GM19452 (cell line): ENCODE measurements at regions not wholly inside any gene's neighbourhood (a gene's known extent, or its start where the extent isn't known, plus 50 kb on each side); places are given as distances from the start of the nearest gene placed in this dataset.
"Not testable (repeated sequence)": the region's sequence is repeated elsewhere in the genome, so short reads cannot be mapped to it uniquely, and the experiment has no call there.

ENCODE experiments used
- ATAC-seq: cut with Tn5 transposase; IDR thresholded peaks from one replicate; pipeline ENCODE4 v1.9.1; 2021; ENCODE audit not compliant: unreplicated experiment

DNA sequence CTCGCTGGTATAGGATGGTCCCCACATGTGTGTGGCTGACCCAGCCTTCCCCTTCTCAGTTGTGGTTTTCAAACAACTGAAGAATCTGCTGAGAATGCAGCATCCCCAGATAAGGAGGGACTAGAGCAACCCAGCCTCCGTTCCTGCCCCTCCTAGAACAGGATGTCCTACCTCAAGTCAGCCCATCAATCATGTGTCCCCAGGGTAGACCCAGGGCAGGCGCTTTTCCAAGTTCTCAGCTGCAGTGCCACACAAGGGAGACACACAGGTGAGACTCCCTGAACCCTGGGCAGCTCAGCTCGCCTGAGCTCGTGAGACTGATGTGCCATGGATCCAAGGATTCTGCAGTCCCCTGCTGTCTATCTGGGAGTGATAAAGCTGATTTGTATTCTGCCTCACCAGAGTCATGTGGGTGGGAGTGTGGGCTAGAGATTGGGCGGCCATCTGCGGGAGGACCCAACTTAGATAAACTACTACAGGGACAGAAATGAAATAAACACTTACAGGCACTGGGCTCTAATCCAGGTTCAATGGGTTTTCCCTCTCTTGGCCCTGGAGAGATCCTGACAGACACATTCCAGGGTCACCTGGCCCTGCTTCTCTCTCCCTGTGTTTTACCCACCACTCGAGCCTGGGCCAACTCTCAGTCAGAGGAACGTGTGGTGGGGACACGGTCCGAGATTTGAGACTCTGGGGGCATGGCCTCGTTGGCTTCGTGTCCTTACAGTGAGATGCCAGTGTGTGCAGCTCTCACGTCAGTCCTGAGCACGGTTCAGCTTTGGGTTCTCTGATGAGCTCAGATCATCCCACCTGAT lies 303.5 kb upstream of the SFSWAP start:
- no peak for ATAC-seq

DNA sequence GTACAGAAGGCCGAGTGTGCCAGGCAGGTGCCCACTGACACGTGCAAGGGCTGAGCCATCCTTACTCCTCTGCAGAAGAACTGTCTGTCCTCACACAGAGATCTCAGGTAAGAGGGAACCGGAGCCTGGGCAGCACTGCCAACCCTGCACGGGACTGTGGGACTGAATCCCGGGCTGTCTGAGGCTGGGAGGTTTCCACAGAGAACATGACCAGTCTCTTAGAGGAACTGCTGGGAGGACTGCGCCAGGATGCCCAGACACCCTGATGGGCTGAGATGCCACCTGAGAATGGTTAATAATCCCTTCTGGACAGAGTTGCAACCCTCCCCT lies 302.9 kb upstream of the SFSWAP start:
- ATAC-seq = no peak

DNA sequence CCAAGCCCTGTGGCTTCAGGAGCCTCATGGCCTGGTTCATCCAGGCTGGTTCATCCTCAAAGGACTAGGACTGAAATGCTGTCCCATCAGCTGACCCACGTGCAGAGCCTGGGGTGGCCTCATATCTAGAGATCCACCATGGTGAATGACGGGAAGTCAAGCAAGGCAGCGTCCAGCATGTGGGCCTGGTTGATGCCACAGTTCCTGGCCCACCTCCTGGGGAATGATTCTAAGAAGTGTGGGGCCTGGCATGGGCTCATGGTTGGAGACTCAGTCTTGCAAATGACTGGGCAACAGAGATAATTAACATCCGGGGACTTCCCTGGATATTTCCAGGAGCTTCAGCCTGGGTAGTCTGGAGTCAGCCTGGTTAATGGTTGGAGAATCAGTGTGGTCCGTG lies 302.4 kb upstream of the SFSWAP start:
- no peak for ATAC-seq

DNA sequence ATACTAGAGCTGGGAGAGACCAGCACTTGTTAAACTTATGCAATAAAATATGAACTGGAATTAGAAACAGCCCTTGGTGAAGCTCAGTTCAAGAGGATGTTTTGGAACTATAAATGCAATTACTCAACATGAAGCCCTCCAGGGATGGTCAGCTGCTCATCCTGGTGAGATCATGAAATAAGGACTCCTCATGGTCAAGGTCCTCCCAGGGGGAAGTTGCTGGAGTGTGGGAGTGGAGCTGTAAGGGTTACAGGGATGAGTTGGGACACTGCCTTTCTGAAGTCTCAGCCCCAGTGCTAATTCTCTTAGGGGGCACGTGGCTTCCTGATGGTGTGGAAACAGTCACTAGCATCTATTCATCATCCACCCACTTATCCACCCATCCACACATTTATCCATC lies 301.7 kb upstream of the SFSWAP start:
- ATAC-seq = no peak

DNA sequence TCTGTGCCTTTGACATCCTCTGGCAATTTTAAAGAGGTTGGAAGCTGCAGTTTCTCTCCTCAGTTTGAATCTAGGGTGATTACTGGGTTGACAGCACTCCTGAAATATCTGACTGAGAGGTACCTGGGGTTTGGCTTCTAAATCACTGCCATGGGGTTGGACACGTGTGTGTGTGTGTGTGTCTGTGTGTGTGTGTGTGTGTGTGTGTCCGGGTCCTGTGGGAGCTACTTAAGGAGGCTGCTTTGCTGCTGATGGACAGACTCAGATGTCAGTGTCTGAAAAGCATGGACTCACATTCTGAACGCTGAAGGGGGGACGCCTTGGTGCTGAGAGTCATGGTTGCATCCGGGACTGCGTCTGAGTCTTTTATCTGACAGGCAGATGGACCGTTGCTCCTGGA lies 299.1 kb upstream of the SFSWAP start:
- not testable (repeated sequence) for ATAC-seq

DNA sequence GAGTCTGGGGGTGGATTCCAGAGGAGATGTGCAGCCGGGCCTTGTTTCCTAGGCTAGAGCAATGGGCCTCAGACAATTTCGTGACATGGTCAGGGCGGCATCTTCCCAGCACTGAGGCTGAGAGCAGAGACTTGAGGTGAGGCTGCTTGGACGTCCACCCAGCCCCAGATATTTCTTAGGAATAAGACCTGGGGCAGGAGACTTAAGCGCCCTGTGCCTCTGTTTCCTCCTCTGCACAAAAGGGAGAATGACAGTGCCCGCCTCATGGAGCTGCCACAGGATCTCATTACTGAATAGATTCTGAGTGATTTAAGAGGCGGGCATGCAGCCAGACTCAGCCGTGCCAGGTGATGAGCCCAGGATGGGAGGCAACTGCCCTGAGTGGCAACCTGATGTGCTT lies 297.9 kb upstream of the SFSWAP start:
- no peak for ATAC-seq

DNA sequence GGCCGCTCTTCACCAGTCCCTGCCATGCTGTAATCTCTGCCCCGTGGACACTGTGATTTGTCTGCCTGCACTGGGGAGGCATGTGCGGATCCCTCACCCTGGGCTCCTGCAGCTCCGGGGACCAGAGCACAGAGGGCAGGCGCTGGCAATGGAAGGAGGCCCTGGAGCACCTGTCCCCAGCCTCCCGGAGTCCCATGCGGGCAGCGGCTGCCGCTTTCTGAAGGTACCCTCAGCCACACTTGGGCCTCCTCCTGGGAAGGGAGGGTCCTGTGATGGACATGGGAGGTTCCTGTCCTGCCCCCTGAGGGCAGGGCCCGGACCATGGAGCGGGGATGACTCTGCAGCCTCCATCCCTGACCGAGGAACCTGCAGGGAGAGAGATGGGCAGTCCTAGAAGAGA lies 297.4 kb upstream of the SFSWAP start:
- ATAC-seq = no peak

DNA sequence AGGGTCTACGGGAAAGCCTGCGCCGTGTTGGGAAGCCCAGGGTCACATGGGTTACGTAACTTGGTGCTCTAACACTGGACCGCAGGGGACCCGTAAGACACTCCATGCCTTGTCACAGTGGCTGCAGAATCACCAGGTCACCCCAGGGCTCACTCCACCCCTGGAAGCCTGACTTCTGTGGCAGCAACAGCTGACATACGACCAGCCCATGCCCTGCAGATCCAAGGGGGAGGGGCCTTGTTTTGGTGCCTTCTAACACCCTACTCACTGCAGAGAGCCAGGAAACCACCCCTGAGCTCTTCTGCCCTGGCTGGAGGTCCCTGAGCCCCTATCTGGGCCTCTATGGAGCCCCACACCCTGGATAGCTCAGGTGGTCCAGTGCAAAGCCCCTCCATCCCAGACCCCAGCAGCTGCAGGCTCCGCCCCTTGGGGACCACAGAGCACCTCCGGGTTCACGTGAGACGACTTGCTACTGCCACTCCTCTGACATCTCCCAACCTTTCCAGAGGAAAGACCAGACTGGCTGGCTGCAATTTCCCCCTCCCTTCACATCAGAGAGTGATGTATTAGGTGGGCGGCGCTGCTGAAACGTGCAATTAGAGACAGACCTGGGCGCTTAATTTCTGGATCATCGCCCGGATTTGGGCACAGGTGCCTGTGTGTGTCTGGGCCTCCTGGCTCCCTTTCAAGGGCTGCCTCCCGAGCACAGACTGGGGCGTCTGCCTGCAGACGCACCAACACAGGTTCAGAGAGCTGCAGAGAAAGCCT lies 296.6 kb upstream of the SFSWAP start:
- not testable (repeated sequence) for ATAC-seq

DNA sequence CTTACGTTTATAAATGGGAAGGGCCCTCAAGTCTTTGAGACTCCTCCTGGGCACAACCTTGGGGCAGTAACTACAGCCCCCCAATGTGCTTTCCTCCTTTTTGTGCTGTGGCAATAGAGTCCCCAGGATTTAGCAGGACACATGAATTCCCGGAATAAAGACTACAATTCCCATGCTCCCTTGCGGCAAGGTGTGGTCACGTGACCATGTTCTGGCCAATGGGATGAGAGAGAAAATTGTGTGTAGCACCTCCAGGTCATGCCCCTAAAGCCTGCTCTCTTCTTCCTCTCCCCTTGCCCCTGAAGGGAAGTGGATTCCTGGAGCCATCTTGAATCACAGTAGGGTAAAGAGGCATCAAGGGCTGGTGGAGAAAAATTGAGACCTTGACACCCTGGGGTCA lies 295.1 kb upstream of the SFSWAP start:
- ATAC-seq = no peak

DNA sequence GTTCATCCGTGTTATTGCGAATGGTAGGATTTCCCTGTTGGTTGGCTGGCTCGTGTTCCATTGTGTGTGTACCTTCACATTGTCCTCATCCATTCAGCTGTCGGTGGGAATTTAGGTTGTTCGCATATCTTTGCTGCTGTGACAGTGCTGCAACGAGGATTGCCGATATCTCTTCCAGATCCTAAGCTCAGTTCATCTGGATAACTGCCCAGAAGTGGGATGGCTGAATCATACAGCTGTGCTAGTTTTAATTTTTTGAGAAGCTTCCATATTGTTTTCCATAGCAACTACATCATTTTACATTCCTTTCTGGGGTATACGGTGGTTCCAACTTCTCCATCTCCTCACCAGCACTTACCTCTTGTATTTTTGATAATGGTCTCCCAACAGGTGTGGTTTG lies 292.8 kb upstream of the SFSWAP start:
- ATAC-seq = no peak

DNA sequence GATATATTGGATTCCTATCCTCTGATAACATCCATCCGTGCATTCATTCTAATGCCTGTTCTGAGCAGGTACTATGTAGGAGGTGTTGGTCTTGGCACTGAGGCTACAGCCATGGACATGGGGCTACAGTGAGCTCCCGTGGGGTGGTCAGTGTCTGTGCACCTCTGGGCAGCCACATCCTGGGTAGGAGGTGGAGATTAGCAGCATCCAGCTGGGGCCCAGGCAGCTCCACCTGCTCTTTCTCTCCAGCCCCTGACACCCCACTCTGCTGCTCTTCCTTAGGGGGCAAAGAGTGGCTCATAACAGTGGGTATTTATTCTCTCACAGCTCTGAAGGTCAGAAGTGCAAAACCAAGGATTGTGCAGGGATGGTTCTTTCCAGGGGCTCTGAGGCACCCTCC lies 292.0 kb upstream of the SFSWAP start:
- no peak for ATAC-seq

DNA sequence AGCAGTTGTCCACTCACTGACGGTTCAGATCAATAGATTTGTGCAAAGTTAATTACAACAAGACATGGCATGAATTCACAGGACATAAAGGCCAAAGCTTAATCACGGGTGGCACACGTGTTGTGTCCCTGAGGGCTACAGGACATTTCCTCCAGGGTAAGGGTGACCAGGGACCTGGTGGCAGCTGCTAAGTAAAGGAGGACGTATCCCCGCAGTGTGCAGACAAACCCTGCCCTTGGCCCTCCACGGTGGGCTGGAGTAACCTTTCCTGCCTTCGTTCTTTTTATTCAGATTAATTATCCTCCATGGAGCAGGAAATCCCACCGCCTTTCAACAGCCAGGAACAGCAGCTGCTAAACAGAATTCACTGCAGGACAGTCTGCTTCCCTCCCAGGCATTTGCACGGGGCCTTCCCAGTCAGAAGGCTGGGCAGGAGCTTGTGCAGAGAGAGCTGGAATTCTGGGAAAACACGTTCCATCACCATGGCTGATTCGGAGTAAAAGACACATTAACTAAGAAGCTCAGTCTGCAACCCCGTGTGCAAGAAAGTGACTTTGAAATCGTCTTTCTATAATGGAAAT lies 289.9 kb upstream of the SFSWAP start:
- no peak for ATAC-seq

DNA sequence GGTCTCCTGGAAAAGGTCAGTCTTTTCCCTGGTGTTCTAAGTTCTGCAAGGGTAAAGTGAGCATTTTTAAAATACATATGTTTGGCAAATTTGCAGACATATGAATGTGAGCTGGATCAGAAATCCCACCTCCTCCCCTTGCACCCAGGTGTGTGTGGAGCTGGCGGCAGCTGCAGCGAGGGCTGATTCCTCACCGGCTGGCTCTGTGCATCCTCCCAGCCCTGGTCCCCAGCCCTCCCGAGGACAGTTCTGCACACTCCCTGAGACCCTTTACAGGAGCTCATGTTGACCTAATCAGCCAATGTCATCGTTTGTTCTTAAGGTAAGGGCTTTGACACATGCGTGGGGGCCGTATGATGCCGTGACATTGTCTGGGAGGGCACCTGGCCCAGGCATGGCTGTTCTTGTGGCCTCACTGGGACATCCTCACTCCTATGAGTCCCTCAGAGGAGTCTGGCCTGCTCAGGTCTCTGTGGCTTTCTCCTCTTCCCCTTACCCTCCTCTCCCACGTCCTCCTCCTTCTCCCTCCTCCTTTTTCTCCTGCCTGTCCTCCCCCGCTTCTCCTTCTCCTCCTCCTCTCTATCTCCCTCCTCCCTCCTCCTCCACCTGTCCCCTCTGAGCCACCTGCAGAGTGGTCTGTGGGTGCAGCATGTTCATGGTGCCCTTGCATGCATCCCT lies 289.2 kb upstream of the SFSWAP start:
- no peak for ATAC-seq

DNA sequence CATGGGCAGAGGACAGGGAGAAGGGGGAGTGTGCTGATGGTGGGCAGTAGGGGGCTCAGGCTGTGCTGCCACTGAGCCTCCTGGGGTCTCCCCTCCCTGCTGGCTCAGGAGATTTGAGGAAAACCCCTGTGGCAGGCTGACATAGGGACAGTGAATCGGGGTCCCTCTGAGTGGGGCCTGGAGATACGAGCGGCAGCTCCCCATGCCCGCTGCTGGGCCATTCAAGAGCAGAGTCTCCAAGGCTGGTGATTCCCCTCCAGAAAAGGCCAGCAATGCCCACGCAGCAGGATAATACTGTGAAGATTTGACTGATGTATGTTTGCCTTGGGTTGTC lies 288.7 kb upstream of the SFSWAP start:
- no peak for ATAC-seq

DNA sequence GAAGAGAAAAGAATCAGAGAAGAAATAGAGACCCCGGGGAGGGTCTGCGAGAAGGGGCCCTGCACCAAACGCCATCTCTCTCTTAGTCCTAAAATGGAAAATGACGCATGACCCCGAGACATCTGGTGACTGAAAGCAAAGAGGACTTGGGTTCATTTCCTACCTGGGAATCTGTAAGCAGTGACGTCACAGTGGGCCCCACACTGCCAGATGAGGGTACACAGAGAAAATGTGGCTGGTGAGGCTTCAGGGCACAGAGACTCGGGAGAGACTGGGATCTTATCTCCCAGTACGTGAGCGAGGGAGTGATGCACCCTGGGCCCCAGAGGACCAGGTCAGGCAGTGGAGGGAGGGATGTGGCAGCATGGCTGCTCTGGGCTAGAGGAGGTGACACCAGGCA lies 288.1 kb upstream of the SFSWAP start:
- no peak for ATAC-seq

DNA sequence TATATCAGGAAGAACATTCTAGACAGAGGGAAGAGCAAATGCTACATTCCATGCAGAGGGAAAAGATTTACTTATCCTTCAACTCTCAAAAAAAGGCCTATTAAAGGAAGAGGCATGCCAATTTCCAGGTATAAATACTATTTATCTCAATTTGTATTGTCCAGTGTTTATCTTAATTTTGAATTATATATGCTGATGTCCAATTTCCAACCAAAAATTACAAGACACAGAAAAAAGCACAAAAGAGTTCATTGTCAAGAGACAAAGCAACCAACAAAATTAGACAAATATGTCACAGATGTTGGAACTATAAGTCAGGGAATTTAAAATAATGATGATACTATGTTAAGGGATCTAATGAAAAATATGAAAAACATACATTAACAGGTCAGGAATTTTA lies 286.6 kb upstream of the SFSWAP start:
- no peak for ATAC-seq

DNA sequence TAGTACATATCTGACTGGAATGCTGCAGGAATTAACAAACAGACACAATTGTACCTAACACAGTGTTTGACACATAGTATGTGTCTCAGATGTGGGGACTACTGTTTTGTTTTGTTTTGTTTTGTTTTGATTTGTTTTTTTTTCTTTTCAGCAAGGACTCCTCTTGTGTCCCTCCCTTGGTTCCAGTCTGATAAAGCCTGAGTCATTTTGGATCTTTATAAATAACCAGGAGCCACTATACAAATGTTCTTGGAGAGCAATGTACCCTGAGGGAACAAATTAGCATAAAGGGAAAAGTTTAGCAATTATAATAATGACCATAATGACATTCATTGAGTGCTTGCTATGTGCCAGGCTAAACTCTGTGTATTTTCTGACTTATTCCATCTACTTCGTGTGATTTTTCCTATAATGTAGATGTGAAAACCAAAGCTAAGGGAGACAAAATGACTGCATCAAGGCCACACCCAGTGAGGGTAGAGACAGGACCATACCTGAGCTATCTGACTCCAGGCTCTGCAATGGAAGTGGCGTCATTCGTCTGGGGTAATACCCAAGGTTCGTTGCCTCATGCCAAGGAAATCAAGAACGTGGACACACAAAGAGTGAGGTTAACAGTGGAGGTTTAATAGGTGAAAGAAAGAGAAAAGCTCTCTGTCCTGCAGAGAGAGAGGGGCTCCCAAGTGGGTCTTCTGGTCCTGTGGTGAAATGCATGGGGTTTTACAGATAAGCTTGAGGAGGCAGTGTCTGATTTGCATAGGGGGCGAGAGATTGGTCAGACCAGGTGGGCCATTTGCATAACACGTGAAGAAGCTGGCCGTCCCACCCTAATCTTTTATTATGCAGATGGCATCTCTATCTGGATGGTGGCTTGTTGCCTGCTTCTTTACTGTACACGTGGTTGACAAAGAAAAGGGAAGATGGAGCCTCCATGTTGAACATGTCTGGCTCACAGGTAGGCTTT lies 285.5 kb upstream of the SFSWAP start:
- no peak for ATAC-seq

DNA sequence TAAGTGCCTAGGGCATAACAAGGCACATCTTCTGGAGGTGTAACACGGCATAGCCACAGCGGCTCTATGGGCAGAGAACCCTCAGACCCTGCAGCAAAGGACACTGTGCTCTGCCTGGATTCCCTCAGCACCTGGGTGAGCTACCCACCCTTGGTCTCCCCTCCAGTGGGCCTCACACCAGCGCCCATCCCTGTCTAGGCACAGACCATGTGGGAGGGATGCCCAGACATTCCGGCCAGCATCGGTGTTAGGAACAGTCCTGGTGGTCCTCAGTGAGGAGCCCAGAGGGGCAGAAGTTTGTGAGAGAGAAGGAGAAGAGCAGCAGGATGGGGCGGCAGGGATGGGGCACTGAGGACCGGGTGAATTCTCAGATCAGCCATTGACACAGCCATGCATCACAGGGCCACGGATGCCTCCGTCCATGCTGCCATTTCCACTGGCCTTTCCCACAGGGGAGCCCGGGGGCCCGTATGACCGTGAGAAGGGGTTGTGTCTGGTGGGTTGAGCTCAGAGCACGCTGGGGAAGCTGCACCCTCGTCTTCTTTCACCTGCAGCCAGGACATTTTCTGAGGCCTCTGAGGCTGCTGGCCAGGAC lies 282.7 kb upstream of the SFSWAP start:
- ATAC-seq = no peak

DNA sequence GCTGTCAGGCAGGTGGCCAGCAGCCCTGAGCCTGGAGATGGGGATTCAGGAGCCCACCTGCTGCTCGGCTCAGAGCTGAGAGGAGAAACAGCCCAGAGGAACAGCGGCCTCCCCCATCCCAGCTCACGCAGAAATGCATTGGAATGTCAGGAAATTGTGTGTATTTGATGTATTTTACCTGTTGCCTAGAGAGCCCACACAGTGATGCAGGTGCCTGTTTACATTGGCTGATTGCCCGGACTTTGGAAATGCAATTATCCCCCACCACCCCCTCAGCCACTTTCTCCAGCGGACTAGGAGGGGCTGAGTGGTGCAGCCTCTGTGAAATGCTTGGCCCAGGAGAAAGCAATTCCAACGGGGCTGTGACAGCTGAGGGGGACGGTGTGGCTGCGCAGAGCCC lies 281.7 kb upstream of the SFSWAP start:
- not testable (repeated sequence) for ATAC-seq

DNA sequence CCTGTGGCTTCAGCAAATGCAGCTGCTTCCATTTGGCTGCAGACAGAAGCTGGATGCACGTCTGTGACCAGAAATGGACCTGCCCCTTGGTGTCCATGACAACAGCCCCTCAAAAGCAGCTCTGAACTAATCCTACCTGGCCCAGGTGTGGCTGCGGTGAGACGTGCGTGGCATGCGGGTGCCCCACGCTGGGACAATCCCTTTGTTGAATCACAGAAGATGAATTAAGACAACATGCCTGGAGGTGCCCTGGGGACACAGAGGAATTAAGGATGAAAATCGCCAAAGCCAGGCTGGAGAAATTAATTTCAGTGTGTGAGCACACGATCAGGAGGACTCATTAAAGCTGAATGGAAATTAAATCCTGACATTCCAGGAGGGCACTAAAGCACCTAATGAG lies 281.2 kb upstream of the SFSWAP start:
- not testable (repeated sequence) for ATAC-seq
